PC-9 (cell line): ENCODE measurements at regions not wholly inside any gene's neighbourhood (a gene's known extent, or its start where the extent isn't known, plus 50 kb on each side); places are given as distances from the start of the nearest gene placed in this dataset.

ENCODE experiments used
- CTCF ChIP-seq: fragments of 200-600 bp; sonication (generic); conservative IDR thresholded peaks from 2 replicates; pipeline ENCODE4 v1.6.1; 2017; ENCODE audit warnings: mixed run types, antibody characterized with exemption, mild to moderate bottlenecking, moderate library complexity
- EZH2 ChIP-seq: fragments of 200-600 bp; sonication (generic); IDR thresholded peaks from 2 replicates; pipeline ENCODE4 v1.8.0; 2017; ENCODE audit warnings: antibody characterized with exemption, low read depth

- TF ChIP-seq CTCF (no peak), EZH2 (no peak)
Measured at GRCh38 chr7:33711231-33712019, 193.9 kb upstream of the BMPER start.
